Uterus (tissue), 2 donors: ENCODE measurements at regions not wholly inside any gene's neighbourhood (a gene's known extent, or its start where the extent isn't known, plus 50 kb on each side); places are given as distances from the start of the nearest gene placed in this dataset.

ENCODE experiments used
- CTCF ChIP-seq, 4 experiments: fragments of 200-600 bp in 2 of 4; fragments of 450-650 bp in 2 of 4; sonication (generic) in 2 of 4; IDR thresholded peaks; one replicate each; pipeline ENCODE4 v1.5.1; 2016 to 2019; ENCODE audit warnings: antibody characterized with exemption in 4 of 4, mild to moderate bottlenecking in 2 of 4, moderate library complexity in 1 of 4
- POLR2A ChIP-seq, 2 donors: fragments of 450-650 bp; IDR thresholded peaks; one replicate each; pipeline ENCODE4 v1.6.1; 2016; ENCODE audit warnings: antibody characterized with exemption in 2 of 2, mild to moderate bottlenecking in 1 of 2, moderate library complexity in 1 of 2

- no peak for TF ChIP-seq CTCF (IDR thresholded peaks at IDR 0.05)
- TF ChIP-seq POLR2A (IDR thresholded peaks at IDR 0.05): no peak
These were observed 151.4 kb upstream of the ITGB1 start for GRCh38 chr10:33109384-33109783.
